HUES48 (cell line): ENCODE measurements at regions not wholly inside any gene's neighbourhood (a gene's known extent, or its start where the extent isn't known, plus 50 kb on each side); places are given as distances from the start of the nearest gene placed in this dataset.

ENCODE experiments used
- H3K27ac ChIP-seq: one replicate; pipeline ENCODE4 v1.7.0; 2013; ENCODE audit warnings: low read depth, low read length, inconsistent platforms
- H3K27me3 ChIP-seq: 2 replicates; pipeline ENCODE4 v1.6.1; 2013; ENCODE audit warnings: mild to moderate bottlenecking, low read length; ENCODE audit not compliant: control insufficient read depth, insufficient read depth
- H3K36me3 ChIP-seq: 2 replicates; pipeline ENCODE4 v1.6.1; 2013; ENCODE audit warnings: low read length; ENCODE audit not compliant: control insufficient read depth, insufficient read depth
- H3K4me1 ChIP-seq: 2 replicates; pipeline ENCODE4 v1.6.1; 2013; ENCODE audit warnings: mild to moderate bottlenecking, low read length; ENCODE audit not compliant: control insufficient read depth, insufficient read depth
- H3K4me3 ChIP-seq: 2 replicates; pipeline ENCODE4 v1.5.1; 2013; ENCODE audit warnings: mild to moderate bottlenecking, low read depth, low read length
- H3K9ac ChIP-seq: 2 replicates; pipeline ENCODE4 v1.6.1; 2013; ENCODE audit warnings: mild to moderate bottlenecking, low read depth, low read length, moderate library complexity
- H3K9me3 ChIP-seq: 2 replicates; pipeline ENCODE4 v1.6.1; 2013; ENCODE audit warnings: low read length; ENCODE audit not compliant: control insufficient read depth, insufficient read depth

GRCh38 chr3:182478369-182478768 lies 314.9 kb upstream of the ATP11B start:
- H3K9ac ChIP-seq = no peak overlapping the region
- no peaks in the 10 kb centered on the region for H3K27me3 ChIP-seq
- no peaks in the 10 kb centered on the region for H3K36me3 ChIP-seq
- H3K4me1 ChIP-seq = no peaks in the 10 kb centered on the region; the same call in 1 of the 2 replicates
- H3K27ac ChIP-seq = no peak overlapping the region
- H3K9me3 ChIP-seq = no peaks in the 10 kb centered on the region
- no peak overlapping the region for H3K4me3 ChIP-seq

- Histone ChIP-seq H3K4me3 (no peak overlapping the region), H3K9ac (no peak overlapping the region), H3K36me3 (no peaks in the 10 kb centered on the region), H3K4me1 (no peaks in the 10 kb centered on the region; the same call in 1 of the 2 replicates), H3K27me3 (no peaks in the 10 kb centered on the region), H3K9me3 (no peaks in the 10 kb centered on the region), H3K27ac (no peak overlapping the region)
Observed at GRCh38 chr3:182479419-182480336, 313.6 kb upstream of the ATP11B start.

GRCh38 chr3:182482705-182483104 lies 310.6 kb upstream of the ATP11B start:
- no peak overlapping the region for H3K27ac ChIP-seq
- H3K27me3 ChIP-seq = no peaks in the 10 kb centered on the region
- no peaks in the 10 kb centered on the region for H3K9me3 ChIP-seq
- H3K4me3 ChIP-seq = no peak overlapping the region
- H3K4me1 ChIP-seq = no peaks in the 10 kb centered on the region; the same call in 1 of the 2 replicates
- H3K9ac ChIP-seq = no peak overlapping the region
- no peaks in the 10 kb centered on the region for H3K36me3 ChIP-seq

- H3K9ac ChIP-seq = no peak overlapping the region
- no peak overlapping the region for H3K27ac ChIP-seq
- no peak overlapping the region for H3K4me3 ChIP-seq
- H3K36me3 ChIP-seq = no peaks in the 10 kb centered on the region
- H3K4me1 ChIP-seq = no peaks in the 10 kb centered on the region; the same call in 1 of the 2 replicates
- no peaks in the 10 kb centered on the region for H3K9me3 ChIP-seq
- no peaks in the 10 kb centered on the region for H3K27me3 ChIP-seq
Observed at GRCh38 chr3:182484682-182485081, 308.6 kb upstream of the ATP11B start.

GRCh38 chr3:182485301-182485700 lies 308.0 kb upstream of the ATP11B start:
- Histone ChIP-seq H3K9me3 (no peaks in the 10 kb centered on the region), H3K27me3 (no peaks in the 10 kb centered on the region)

GRCh38 chr3:182486463-182486862 lies 306.8 kb upstream of the ATP11B start:
- Histone ChIP-seq H3K4me3 (no peak overlapping the region), H3K27me3 (no peaks in the 10 kb centered on the region), H3K27ac (no peak overlapping the region)

More at GRCh38 chr3:182485301-182485700, 308.0 kb upstream of the ATP11B start:
- Histone ChIP-seq H3K4me1 (no peaks in the 10 kb centered on the region; the same call in 1 of the 2 replicates), H3K4me3 (no peak overlapping the region), H3K36me3 (no peaks in the 10 kb centered on the region), H3K9ac (no peak overlapping the region), H3K27ac (no peak overlapping the region)

GRCh38 chr3:182487143-182487542 lies 306.2 kb upstream of the ATP11B start:
- Histone ChIP-seq H3K36me3 (no peaks in the 10 kb centered on the region), H3K27ac (no peak overlapping the region), H3K4me1 (peaks cover 11% of the 10 kb centered on the region), H3K4me3 (no peak overlapping the region), H3K9ac (no peak overlapping the region), H3K27me3 (no peaks in the 10 kb centered on the region), H3K9me3 (no peaks in the 10 kb centered on the region)

More at GRCh38 chr3:182486463-182486862, 306.8 kb upstream of the ATP11B start:
- H3K9ac ChIP-seq = no peak overlapping the region
- no peaks in the 10 kb centered on the region for H3K9me3 ChIP-seq
- H3K4me1 ChIP-seq = peaks cover 7% of the 10 kb centered on the region
- no peaks in the 10 kb centered on the region for H3K36me3 ChIP-seq

GRCh38 chr3:182487611-182488010 lies 305.7 kb upstream of the ATP11B start:
- no peak overlapping the region for H3K27ac ChIP-seq
- H3K9me3 ChIP-seq = no peaks in the 10 kb centered on the region
- H3K27me3 ChIP-seq = no peaks in the 10 kb centered on the region
- no peak overlapping the region for H3K4me3 ChIP-seq
- H3K4me1 ChIP-seq = peaks cover 11% of the 10 kb centered on the region
- H3K36me3 ChIP-seq = no peaks in the 10 kb centered on the region
- H3K9ac ChIP-seq = no peak overlapping the region

- no peaks in the 10 kb centered on the region for H3K27me3 ChIP-seq
- no peaks in the 10 kb centered on the region for H3K9me3 ChIP-seq
- H3K36me3 ChIP-seq = no peaks in the 10 kb centered on the region
- peaks cover 11% of the 10 kb centered on the region for H3K4me1 ChIP-seq
- no peak overlapping the region for H3K9ac ChIP-seq
- no peak overlapping the region for H3K4me3 ChIP-seq
- no peak overlapping the region for H3K27ac ChIP-seq
Observed at GRCh38 chr3:182490596-182491491, 302.5 kb upstream of the ATP11B start.

- Histone ChIP-seq H3K4me1 (peaks cover 11% of the 10 kb centered on the region), H3K27me3 (no peaks in the 10 kb centered on the region), H3K4me3 (no peak overlapping the region), H3K9ac (no peak overlapping the region), H3K27ac (no peak overlapping the region), H3K36me3 (no peaks in the 10 kb centered on the region), H3K9me3 (no peaks in the 10 kb centered on the region)
Observed at GRCh38 chr3:182491577-182491976, 301.7 kb upstream of the ATP11B start.
